HFFc6 (cell line): ENCODE measurements at regions not wholly inside any gene's neighbourhood (a gene's known extent, or its start where the extent isn't known, plus 50 kb on each side); places are given as distances from the start of the nearest gene placed in this dataset.

Experiments used
- DNase-seq: peaks from one replicate; pipeline ENCODE4 v3.0.0-alpha.2; 2018
- H3K27ac Mint-ChIP-seq: 2 replicates; pipeline ENCODE4 v1.8.0; 2020; ENCODE audit warnings: mild to moderate bottlenecking, mixed read lengths
- H3K27me3 Mint-ChIP-seq: 2 replicates; pipeline ENCODE4 v1.8.0; 2021; ENCODE audit warnings: mild to moderate bottlenecking, moderate library complexity, mixed read lengths; ENCODE audit not compliant: insufficient read depth
- H3K36me3 Mint-ChIP-seq: 2 replicates; pipeline ENCODE4 v1.8.0; 2021; ENCODE audit warnings: low read depth, mixed read lengths
- H3K4me1 Mint-ChIP-seq: 2 replicates; pipeline ENCODE4 v1.8.0; 2020; ENCODE audit warnings: low read depth, mixed read lengths
- H3K4me3 Mint-ChIP-seq: 2 replicates; pipeline ENCODE4 v1.8.0; 2020; ENCODE audit warnings: mild to moderate bottlenecking, moderate library complexity, mixed read lengths
- H3K9me3 Mint-ChIP-seq: 2 replicates; pipeline ENCODE4 v1.8.0; 2020; ENCODE audit warnings: mild to moderate bottlenecking, mixed read lengths
- TF ChIP-seq, protein P1 (sequence below): fragments of 200-600 bp; sonication (generic); IDR thresholded peaks from 2 replicates; pipeline ENCODE4 v1.5.0; 2021; ENCODE audit warnings: antibody characterized with exemption, mild to moderate bottlenecking

DNA sequence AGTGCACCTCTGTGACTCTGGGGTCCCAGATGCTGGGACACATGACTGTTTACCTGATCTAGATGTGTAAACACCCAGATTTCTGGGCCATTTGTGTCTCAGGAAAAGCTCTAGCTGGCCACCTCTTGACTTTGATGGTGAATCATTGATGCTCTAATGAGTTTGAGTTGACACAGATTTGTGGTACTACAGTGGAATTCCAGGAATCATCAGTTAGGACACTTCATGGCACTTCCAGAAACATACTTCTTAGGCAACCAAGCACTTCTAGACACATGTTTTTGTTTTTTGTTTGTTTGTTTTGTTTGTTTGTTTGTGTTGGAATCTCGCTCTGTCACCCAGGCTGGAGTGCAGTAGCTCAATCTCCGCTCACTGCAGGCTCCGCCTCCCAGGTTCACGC lies 302.2 kb upstream of the ZMIZ1 start:
- Mint-ChIP-seq H3K9me3 (no peaks in the 10 kb centered on the region), H3K4me1 (no peaks in the 10 kb centered on the region), H3K36me3 (no peaks in the 10 kb centered on the region), H3K27ac (no peak overlapping the region), H3K4me3 (no peak overlapping the region), H3K27me3 (peaks cover 16% of the 10 kb centered on the region)
- TF ChIP-seq, protein P1, sequence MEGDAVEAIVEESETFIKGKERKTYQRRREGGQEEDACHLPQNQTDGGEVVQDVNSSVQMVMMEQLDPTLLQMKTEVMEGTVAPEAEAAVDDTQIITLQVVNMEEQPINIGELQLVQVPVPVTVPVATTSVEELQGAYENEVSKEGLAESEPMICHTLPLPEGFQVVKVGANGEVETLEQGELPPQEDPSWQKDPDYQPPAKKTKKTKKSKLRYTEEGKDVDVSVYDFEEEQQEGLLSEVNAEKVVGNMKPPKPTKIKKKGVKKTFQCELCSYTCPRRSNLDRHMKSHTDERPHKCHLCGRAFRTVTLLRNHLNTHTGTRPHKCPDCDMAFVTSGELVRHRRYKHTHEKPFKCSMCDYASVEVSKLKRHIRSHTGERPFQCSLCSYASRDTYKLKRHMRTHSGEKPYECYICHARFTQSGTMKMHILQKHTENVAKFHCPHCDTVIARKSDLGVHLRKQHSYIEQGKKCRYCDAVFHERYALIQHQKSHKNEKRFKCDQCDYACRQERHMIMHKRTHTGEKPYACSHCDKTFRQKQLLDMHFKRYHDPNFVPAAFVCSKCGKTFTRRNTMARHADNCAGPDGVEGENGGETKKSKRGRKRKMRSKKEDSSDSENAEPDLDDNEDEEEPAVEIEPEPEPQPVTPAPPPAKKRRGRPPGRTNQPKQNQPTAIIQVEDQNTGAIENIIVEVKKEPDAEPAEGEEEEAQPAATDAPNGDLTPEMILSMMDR = no peak
- peak; percentile 16 for DNase-seq

DNA sequence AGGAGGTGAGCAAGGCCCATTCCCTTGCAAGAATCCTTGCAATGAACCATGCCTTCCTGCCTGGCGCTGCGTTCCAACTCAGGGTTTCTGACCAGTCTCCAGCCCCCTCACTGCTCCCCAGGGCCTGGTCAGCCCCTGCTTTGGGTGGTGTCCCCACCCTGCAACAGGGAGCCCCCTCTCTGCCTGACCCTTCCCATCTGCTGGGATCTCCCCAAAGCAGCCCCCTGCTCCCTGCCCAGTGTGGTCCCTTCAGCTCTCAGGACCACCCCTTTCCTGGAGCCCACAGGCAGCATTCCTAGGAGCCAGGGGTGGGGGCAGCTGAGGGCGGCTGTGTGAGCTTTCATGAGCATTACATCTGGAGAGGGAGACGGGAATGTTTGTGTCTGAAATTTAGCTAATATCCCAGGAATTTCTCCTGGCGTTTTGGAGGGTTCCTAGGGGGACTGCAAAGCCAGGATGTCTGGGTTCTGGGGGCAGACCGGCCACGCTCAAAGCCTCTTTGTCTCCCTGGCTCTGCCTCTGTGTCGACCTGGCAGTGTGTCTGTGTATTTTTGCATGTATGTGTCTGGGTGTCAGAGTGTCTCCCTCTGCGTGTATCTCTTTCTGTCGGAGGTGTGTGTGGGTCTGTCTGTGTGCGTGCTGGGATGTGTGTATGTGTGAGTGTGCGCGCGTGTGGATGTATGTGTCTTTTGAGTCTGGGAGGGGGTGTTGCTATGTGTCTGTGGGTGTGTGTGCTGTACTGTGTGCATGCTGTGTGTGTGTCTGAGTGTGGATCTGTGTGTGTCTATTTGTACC lies 300.5 kb upstream of the ZMIZ1 start:
- Mint-ChIP-seq H3K4me3 (no peak overlapping the region), H3K4me1 (no peaks in the 10 kb centered on the region), H3K27me3 (peaks cover 13% of the 10 kb centered on the region), H3K36me3 (no peaks in the 10 kb centered on the region), H3K9me3 (no peaks in the 10 kb centered on the region), H3K27ac (no peak overlapping the region)
- DNase-seq = no peak
- TF ChIP-seq, protein P1 = no peak

DNA sequence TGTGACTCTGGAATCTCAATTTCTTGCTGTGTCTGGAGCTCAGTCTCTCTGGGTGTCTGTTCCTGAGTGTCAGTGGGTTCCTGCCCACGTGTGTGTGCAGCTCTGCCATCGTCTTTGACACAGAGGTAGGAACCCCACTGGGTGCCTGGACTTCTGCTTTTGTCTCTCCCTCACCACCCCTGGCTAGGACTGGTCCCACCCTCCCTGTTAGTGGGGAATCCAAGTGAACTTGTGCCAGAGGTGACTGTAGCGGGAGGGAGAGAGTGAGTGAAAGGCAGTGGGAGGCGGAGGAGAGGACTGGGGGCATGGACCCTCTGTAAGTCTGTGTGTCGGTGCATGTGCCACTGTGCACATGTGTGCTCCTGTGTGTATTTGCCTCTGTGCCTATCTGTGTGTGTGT lies 299.9 kb upstream of the ZMIZ1 start:
- Mint-ChIP-seq H3K36me3 (no peaks in the 10 kb centered on the region), H3K4me3 (no peak overlapping the region), H3K27ac (no peak overlapping the region), H3K4me1 (no peaks in the 10 kb centered on the region), H3K9me3 (no peaks in the 10 kb centered on the region), H3K27me3 (peaks cover 13% of the 10 kb centered on the region)
- DNase-seq = no peak
- TF ChIP-seq, protein P1 = no peak

DNA sequence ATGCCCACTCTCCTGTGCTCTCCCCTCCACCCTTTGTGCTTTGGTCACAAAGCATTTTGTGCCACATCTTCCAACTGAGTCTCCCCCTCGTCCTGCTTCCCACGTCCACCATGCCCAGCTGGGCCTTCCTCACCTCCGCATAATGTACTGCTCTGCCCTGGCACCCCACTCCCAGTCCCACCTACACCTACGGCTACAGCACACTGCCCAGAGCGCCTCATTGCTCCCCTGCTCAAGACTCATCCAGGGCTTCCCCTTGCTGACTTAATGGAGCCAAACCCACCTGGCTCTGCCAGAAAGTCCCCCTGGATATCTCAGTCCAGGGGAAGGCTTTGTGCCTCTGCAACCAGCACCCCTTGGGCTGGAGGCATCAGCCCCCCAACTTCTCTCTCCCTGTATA lies 299.2 kb upstream of the ZMIZ1 start:
- Mint-ChIP-seq H3K9me3 (no peaks in the 10 kb centered on the region), H3K27me3 (peaks cover 13% of the 10 kb centered on the region), H3K36me3 (no peaks in the 10 kb centered on the region), H3K4me3 (no peak overlapping the region), H3K4me1 (no peaks in the 10 kb centered on the region), H3K27ac (no peak overlapping the region)
- TF ChIP-seq, protein P1 = no peak
- no peak for DNase-seq

DNA sequence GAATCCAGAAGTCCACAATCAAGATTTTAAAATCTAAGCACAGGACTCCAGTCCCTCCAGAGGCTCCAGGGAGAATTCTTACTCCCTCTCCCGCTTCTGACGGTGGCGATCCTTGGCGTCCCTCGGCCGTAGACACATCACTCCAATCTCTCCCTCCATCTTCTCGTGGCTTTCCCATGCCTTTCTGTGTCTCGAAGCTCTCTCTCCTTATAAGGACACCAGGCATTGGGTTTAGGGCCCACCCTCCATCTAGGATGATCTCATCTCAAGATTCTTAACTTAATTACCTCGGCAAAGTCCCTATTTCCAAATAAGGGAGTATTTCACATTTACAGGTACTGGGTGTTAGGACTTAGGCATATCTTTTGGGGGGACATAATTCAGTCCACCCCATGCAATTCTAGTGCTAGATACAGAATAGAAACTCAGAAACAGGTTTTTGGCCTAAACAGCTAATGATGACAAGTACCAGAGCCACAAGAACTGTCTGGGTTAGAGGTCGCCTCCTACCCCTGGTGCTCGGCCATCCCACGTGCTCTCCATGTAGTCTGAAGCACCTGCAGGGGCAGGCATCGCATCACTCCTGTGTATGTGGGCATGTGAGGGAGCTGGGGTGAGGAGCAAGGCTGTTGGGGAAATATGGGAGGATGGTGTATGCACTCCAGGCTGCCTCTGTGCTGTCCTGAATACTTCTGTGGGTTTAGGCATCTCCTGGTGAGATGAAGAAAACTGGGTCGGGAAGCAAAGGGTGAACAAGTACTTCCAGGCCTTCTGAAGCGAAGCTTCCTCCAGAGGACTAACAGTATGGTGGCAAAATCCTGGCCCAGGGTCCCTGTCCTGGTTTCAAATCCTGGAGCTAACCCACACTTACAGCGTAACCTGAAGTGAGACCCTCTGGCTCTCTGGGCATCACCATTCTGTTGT lies 298.3 kb upstream of the ZMIZ1 start:
- H3K4me1 Mint-ChIP-seq = no peaks in the 10 kb centered on the region
- H3K27ac Mint-ChIP-seq = no peak overlapping the region
- no peaks in the 10 kb centered on the region for H3K36me3 Mint-ChIP-seq
- H3K4me3 Mint-ChIP-seq = no peak overlapping the region
- TF ChIP-seq, protein P1 = no peak
- DNase-seq = no peak
- no peaks in the 10 kb centered on the region for H3K9me3 Mint-ChIP-seq
- peaks cover 19% of the 10 kb centered on the region for H3K27me3 Mint-ChIP-seq
